ENCODE measurements at regions not wholly inside any gene's neighbourhood (a gene's known extent, or its start where the extent isn't known, plus 50 kb on each side); places are given as distances from the start of the nearest gene placed in this dataset.

- H3K27me3 ChIP-seq (ENCODE audit: control insufficient read depth, insufficient read depth, low read length) = no peaks in the 10 kb centered on the region
- POLR2A ChIA-PET = no interaction called here
- TF ChIP-seq CTCF (IDR thresholded peaks at IDR 0.05; ENCODE audit: low read depth, low read length) = no peak
- peaks cover 12% of the 10 kb centered on the region for H3K9me3 ChIP-seq (ENCODE audit: control insufficient read depth, insufficient read depth, low read length)
- no peak for DNase-seq (ENCODE audit: low read depth, low spot score)
- H3K27ac ChIP-seq (ENCODE audit: low read depth, low read length) = no peak overlapping the region
- H3K4me3 ChIP-seq (ENCODE audit: low read depth, low read length) = no peak overlapping the region
- CTCF ChIA-PET = no interaction called here
These were observed 406.1 kb downstream of the GATA3 start for GRCh38 chr10:8460626-8461025.

- no peak for TF ChIP-seq CTCF (IDR thresholded peaks at IDR 0.05; ENCODE audit: low read depth, low read length)
- ChIA-PET CTCF (no interaction called here), POLR2A (no interaction called here)
- DNase-seq (ENCODE audit: low read depth, low spot score) = no peak
- no peaks in the 10 kb centered on the region for H3K27me3 ChIP-seq (ENCODE audit: control insufficient read depth, insufficient read depth, low read length)
- H3K9me3 ChIP-seq (ENCODE audit: control insufficient read depth, insufficient read depth, low read length) = peaks cover 10% of the 10 kb centered on the region; the same call in 1 of the 2 replicates
- no peak overlapping the region for H3K4me3 ChIP-seq (ENCODE audit: low read depth, low read length)
- no peak overlapping the region for H3K27ac ChIP-seq (ENCODE audit: low read depth, low read length)
These were observed 408.1 kb downstream of the GATA3 start for GRCh38 chr10:8462565-8462964.

- no peak overlapping the region for H3K27ac ChIP-seq (ENCODE audit: low read depth, low read length)
- no peaks in the 10 kb centered on the region for H3K27me3 ChIP-seq (ENCODE audit: control insufficient read depth, insufficient read depth, low read length)
- TF ChIP-seq CTCF (IDR thresholded peaks at IDR 0.05; ENCODE audit: low read depth, low read length) = no peak
- POLR2A ChIA-PET = no interaction called here
- no peak for DNase-seq (ENCODE audit: low read depth, low spot score)
- CTCF ChIA-PET = no interaction called here
- H3K9me3 ChIP-seq (ENCODE audit: control insufficient read depth, insufficient read depth, low read length) = peaks cover 12% of the 10 kb centered on the region; the same call in 1 of the 2 replicates
- H3K4me3 ChIP-seq (ENCODE audit: low read depth, low read length) = no peak overlapping the region
These were observed 409.4 kb downstream of the GATA3 start for GRCh38 chr10:8463853-8464252.

- Histone ChIP-seq H3K9me3 (ENCODE audit: control insufficient read depth, insufficient read depth, low read length) (peaks cover 20% of the 10 kb centered on the region), H3K27ac (ENCODE audit: low read depth, low read length) (no peak overlapping the region), H3K27me3 (ENCODE audit: control insufficient read depth, insufficient read depth, low read length) (no peaks in the 10 kb centered on the region), H3K4me3 (ENCODE audit: low read depth, low read length) (no peak overlapping the region)
- DNase-seq (ENCODE audit: low read depth, low spot score) = no peak
- ChIA-PET POLR2A (no interaction called here), CTCF (interaction anchor here (0.6 kb wide), 2 partner anchors 41 to 137 kb away, joined by 3 to 5 read pairs; no protein-coding TSS in a partner anchor)
- no peak for TF ChIP-seq CTCF (IDR thresholded peaks at IDR 0.05; ENCODE audit: low read depth, low read length)
These were observed 414.0 kb downstream of the GATA3 start for GRCh38 chr10:8468477-8468876.

GRCh38 chr10:8473205-8473604 lies 418.7 kb downstream of the GATA3 start:
- Histone ChIP-seq H3K27me3 (ENCODE audit: control insufficient read depth, insufficient read depth, low read length) (no peaks in the 10 kb centered on the region), H3K9me3 (ENCODE audit: control insufficient read depth, insufficient read depth, low read length) (peaks cover 16% of the 10 kb centered on the region), H3K4me3 (ENCODE audit: low read depth, low read length) (no peak overlapping the region), H3K27ac (ENCODE audit: low read depth, low read length) (no peak overlapping the region)
- DNase-seq (ENCODE audit: low read depth, low spot score) = no peak
- no peak for TF ChIP-seq CTCF (IDR thresholded peaks at IDR 0.05; ENCODE audit: low read depth, low read length)
- ChIA-PET CTCF (no interaction called here), POLR2A (no interaction called here)

Measured in AG04450 (cell line).